ENCODE measurements at regions not wholly inside any gene's neighbourhood (a gene's known extent, or its start where the extent isn't known, plus 50 kb on each side); places are given as distances from the start of the nearest gene placed in this dataset.

GRCh38 chr6:71408787-71409723, 120.4 kb downstream of the OGFRL1 start:
- TF ChIP-seq CTCF (IDR thresholded peaks at IDR 0.05), result no peak

GRCh38 chr6:71410164-71410566, 121.6 kb downstream of the OGFRL1 start:
- no peak for TF ChIP-seq CTCF (IDR thresholded peaks at IDR 0.05)

GRCh38 chr6:71410681-71411080, 122.1 kb downstream of the OGFRL1 start:
- TF ChIP-seq CTCF (IDR thresholded peaks at IDR 0.05), result no peak

- TF ChIP-seq CTCF (IDR thresholded peaks at IDR 0.05), result no peak
Measured at GRCh38 chr6:71411882-71412281, 123.3 kb downstream of the OGFRL1 start.

- no peak for TF ChIP-seq CTCF (IDR thresholded peaks at IDR 0.05)
Measured at GRCh38 chr6:71412559-71413140, 124.0 kb downstream of the OGFRL1 start.

- no peak for TF ChIP-seq CTCF (IDR thresholded peaks at IDR 0.05)
Measured at GRCh38 chr6:71414486-71414885, 125.9 kb downstream of the OGFRL1 start.

GRCh38 chr6:71419217-71420094, 130.8 kb downstream of the OGFRL1 start:
- no peak for TF ChIP-seq CTCF (IDR thresholded peaks at IDR 0.05)
